Lower lobe of right lung (tissue), 2 donors: ENCODE measurements at regions not wholly inside any gene's neighbourhood (a gene's known extent, or its start where the extent isn't known, plus 50 kb on each side); places are given as distances from the start of the nearest gene placed in this dataset.
"Not testable (repeated sequence)": the region's sequence is repeated elsewhere in the genome, so short reads cannot be mapped to it uniquely, and the experiment has no call there.

Source experiments
- ATAC-seq, 2 donors: fragments of 200-7000 bp; cut with Tn5 transposase; one replicate each; pipeline ENCODE4 v1.9.1; 2020 to 2022; ENCODE audit warnings: mild to moderate bottlenecking in 2 of 2, moderate library complexity in 2 of 2
- DNase-seq: peaks from one replicate; pipeline ENCODE4 v3.0.0-alpha.2; 2020
- H3K27ac ChIP-seq: fragments of 200-600 bp; one replicate; pipeline ENCODE4 v1.8.0; 2022
- H3K27me3 ChIP-seq: fragments of 200-600 bp; one replicate; pipeline ENCODE4 v1.8.0; 2022; ENCODE audit warnings: low read depth
- H3K36me3 ChIP-seq: fragments of 200-600 bp; one replicate; pipeline ENCODE4 v1.8.0; 2022; ENCODE audit warnings: mild to moderate bottlenecking
- H3K4me1 ChIP-seq: fragments of 200-600 bp; one replicate; pipeline ENCODE4 v1.8.0; 2022
- H3K4me3 ChIP-seq: fragments of 200-600 bp; one replicate; pipeline ENCODE4 v1.8.0; 2022; ENCODE audit warnings: mild to moderate bottlenecking
- H3K9me3 ChIP-seq: fragments of 200-600 bp; one replicate; pipeline ENCODE4 v1.8.0; 2022
- CTCF ChIP-seq: fragments of 200-600 bp; IDR thresholded peaks from one replicate; pipeline ENCODE4 v1.8.0; 2022; ENCODE audit warnings: antibody characterized with exemption, mild to moderate bottlenecking
- intact Hi-C: fragments of 100-400 bp; cut with DNase I; formaldehyde crosslinking; loops from one replicate; pipeline ENCODE4 v1.11.0; 2022
- donor health status: DM: no; HTN: yes; CAD: no; lungs with severe emphysema.

- no peak overlapping the region for H3K27ac ChIP-seq
- H3K9me3 ChIP-seq = no peaks in the 10 kb centered on the region
- no peak for ATAC-seq
- intact Hi-C loops = no loop called here
- DNase-seq = no peak
- no peak overlapping the region for H3K4me3 ChIP-seq
- H3K36me3 ChIP-seq = no peaks in the 10 kb centered on the region
- no peaks in the 10 kb centered on the region for H3K27me3 ChIP-seq
- TF ChIP-seq CTCF = no peak
- no peaks in the 10 kb centered on the region for H3K4me1 ChIP-seq
Observed at GRCh38 chr10:90088024-90088317, 386.6 kb downstream of the KIF20B start.

GRCh38 chr10:90089719-90090118 is 388.3 kb downstream of the KIF20B start:
- Histone ChIP-seq H3K4me1 (no peaks in the 10 kb centered on the region), H3K4me3 (no peak overlapping the region), H3K27me3 (no peaks in the 10 kb centered on the region), H3K27ac (no peak overlapping the region), H3K36me3 (no peaks in the 10 kb centered on the region), H3K9me3 (no peaks in the 10 kb centered on the region)
- no peak for TF ChIP-seq CTCF
- intact Hi-C loops = no loop called here
- no peak for ATAC-seq
- no peak for DNase-seq

GRCh38 chr10:90096196-90096595 is 394.8 kb downstream of the KIF20B start:
- DNase-seq = no peak
- Histone ChIP-seq H3K4me1 (no peaks in the 10 kb centered on the region), H3K27ac (no peak overlapping the region), H3K9me3 (no peaks in the 10 kb centered on the region), H3K4me3 (no peak overlapping the region), H3K36me3 (no peaks in the 10 kb centered on the region), H3K27me3 (no peaks in the 10 kb centered on the region)
- TF ChIP-seq CTCF = no peak
- intact Hi-C loops = no loop called here
- no peak for ATAC-seq

GRCh38 chr10:90107581-90107980 is 406.2 kb downstream of the KIF20B start:
- intact Hi-C loops = not testable (repeated sequence)

GRCh38 chr10:90111671-90112070 is 410.3 kb downstream of the KIF20B start:
- no peak for TF ChIP-seq CTCF
- Histone ChIP-seq H3K4me1 (no peaks in the 10 kb centered on the region), H3K36me3 (no peaks in the 10 kb centered on the region), H3K27ac (no peak overlapping the region), H3K4me3 (no peak overlapping the region), H3K9me3 (no peaks in the 10 kb centered on the region), H3K27me3 (no peaks in the 10 kb centered on the region)
- no peak for ATAC-seq
- intact Hi-C loops = no loop called here
- DNase-seq = no peak

More at GRCh38 chr10:90107581-90107980, 406.2 kb downstream of the KIF20B start:
- H3K27me3 ChIP-seq, H3K4me1 ChIP-seq, H3K27ac ChIP-seq, ATAC-seq, H3K4me3 ChIP-seq, H3K9me3 ChIP-seq, DNase-seq, H3K36me3 ChIP-seq: not testable (repeated sequence)

GRCh38 chr10:90112681-90113080 is 411.3 kb downstream of the KIF20B start:
- H3K27ac ChIP-seq = no peak overlapping the region
- TF ChIP-seq CTCF = no peak
- H3K9me3 ChIP-seq = no peaks in the 10 kb centered on the region
- no peaks in the 10 kb centered on the region for H3K4me1 ChIP-seq
- H3K4me3 ChIP-seq = no peak overlapping the region
- H3K27me3 ChIP-seq = no peaks in the 10 kb centered on the region
- no peaks in the 10 kb centered on the region for H3K36me3 ChIP-seq
- ATAC-seq (no peak), DNase-seq (no peak)
- intact Hi-C loops = no loop called here

GRCh38 chr10:90118567-90118966 is 417.2 kb downstream of the KIF20B start:
- H3K4me3 ChIP-seq, H3K36me3 ChIP-seq, H3K4me1 ChIP-seq, DNase-seq, ATAC-seq, H3K27ac ChIP-seq, intact Hi-C loops, H3K27me3 ChIP-seq, H3K9me3 ChIP-seq: not testable (repeated sequence)

GRCh38 chr10:90119631-90120280 is 418.4 kb downstream of the KIF20B start:
- H3K27me3 ChIP-seq, H3K36me3 ChIP-seq, H3K9me3 ChIP-seq, intact Hi-C loops, DNase-seq, ATAC-seq, H3K4me3 ChIP-seq, H3K27ac ChIP-seq, H3K4me1 ChIP-seq: not testable (repeated sequence)
